NCI-H2171 treated with DMSO at 0.1 percent for 48 hours (cell line): ENCODE measurements at regions not wholly inside any gene's neighbourhood (a gene's known extent, or its start where the extent isn't known, plus 50 kb on each side); places are given as distances from the start of the nearest gene placed in this dataset.

Experiments used
- DNase-seq: peaks from one replicate; lab custom pipeline; 2025; lab: John Stamatoyannopoulos, UW

- DNase-seq = no peak
These were observed 116.1 kb downstream of the UQCRFS1 start for GRCh38 chr19:29096896-29097295.

- DNase-seq = no peak
These were observed 119.4 kb downstream of the UQCRFS1 start for GRCh38 chr19:29093553-29093908.

- no peak for DNase-seq
These were observed 120.0 kb downstream of the UQCRFS1 start for GRCh38 chr19:29092712-29093552.

GRCh38 chr19:29090783-29091526 is 122.0 kb downstream of the UQCRFS1 start:
- DNase-seq = no peak

- no peak for DNase-seq
These were observed 123.6 kb downstream of the UQCRFS1 start for GRCh38 chr19:29089315-29089870.

GRCh38 chr19:29088761-29089160 is 124.2 kb downstream of the UQCRFS1 start:
- no peak for DNase-seq

- DNase-seq = no peak
These were observed 126.3 kb downstream of the UQCRFS1 start for GRCh38 chr19:29086646-29087045.

- peak; percentile 61 for DNase-seq
These were observed 126.8 kb downstream of the UQCRFS1 start for GRCh38 chr19:29086182-29086581.

- no peak for DNase-seq
These were observed 127.3 kb downstream of the UQCRFS1 start for GRCh38 chr19:29085630-29086029.

- DNase-seq = no peak
These were observed 127.7 kb downstream of the UQCRFS1 start for GRCh38 chr19:29085206-29085605.

- peak; percentile 23 for DNase-seq
These were observed 128.7 kb downstream of the UQCRFS1 start for GRCh38 chr19:29084266-29084665.

GRCh38 chr19:29083863-29084262 is 129.1 kb downstream of the UQCRFS1 start:
- DNase-seq = no peak

GRCh38 chr19:29079356-29080032 is 133.5 kb downstream of the UQCRFS1 start:
- DNase-seq = no peak

GRCh38 chr19:29076963-29077362 is 136.0 kb downstream of the UQCRFS1 start:
- DNase-seq = no peak

GRCh38 chr19:29076161-29076560 is 136.8 kb downstream of the UQCRFS1 start:
- DNase-seq = no peak

- DNase-seq = no peak
These were observed 137.8 kb downstream of the UQCRFS1 start for GRCh38 chr19:29075149-29075548.

- no peak for DNase-seq
These were observed 138.4 kb downstream of the UQCRFS1 start for GRCh38 chr19:29074579-29074978.

GRCh38 chr19:29067831-29068230 is 145.1 kb downstream of the UQCRFS1 start:
- DNase-seq = no peak

- no peak for DNase-seq
These were observed 150.2 kb downstream of the UQCRFS1 start for GRCh38 chr19:29062475-29063435.

GRCh38 chr19:29060813-29061364 is 152.1 kb downstream of the UQCRFS1 start:
- no peak for DNase-seq

- DNase-seq = no peak
These were observed 156.4 kb downstream of the UQCRFS1 start for GRCh38 chr19:29056535-29056934.
